ENCODE measurements at regions not wholly inside any gene's neighbourhood (a gene's known extent, or its start where the extent isn't known, plus 50 kb on each side); places are given as distances from the start of the nearest gene placed in this dataset.

GRCh38 chr13:107102676-107103075, 534.7 kb upstream of the ARGLU1 start:
- TF ChIP-seq CTCF (conservative IDR thresholded peaks at IDR 0.05; ENCODE audit: low read length) (no peak), EZH2phosphoT487 (IDR thresholded peaks at IDR 0.05; ENCODE audit: borderline replicate concordance) (no peak)
